ENCODE measurements at regions not wholly inside any gene's neighbourhood (a gene's known extent, or its start where the extent isn't known, plus 50 kb on each side); places are given as distances from the start of the nearest gene placed in this dataset.

- Histone ChIP-seq H3K36me3 (ENCODE audit: insufficient read depth, low read length) (no peaks in the 10 kb centered on the region), H3K9me3 (ENCODE audit: low read depth, low read length) (peaks cover 2% of the 10 kb centered on the region), H3K4me2 (ENCODE audit: insufficient read depth, low read length) (no peak overlapping the region), H3K27ac (ENCODE audit: low read depth, low read length) (no peak overlapping the region), H3K79me2 (ENCODE audit: insufficient read depth, low read length) (no peaks in the 10 kb centered on the region), H3K27me3 (ENCODE audit: insufficient read depth, low read length) (no peaks in the 10 kb centered on the region), H3K4me1 (ENCODE audit: insufficient read depth, low read length) (no peaks in the 10 kb centered on the region), H2AFZ (ENCODE audit: low read length) (no peak overlapping the region), H4K20me1 (ENCODE audit: insufficient read depth, low read length) (no peaks in the 10 kb centered on the region), H3K4me3 (ENCODE audit: insufficient read depth, low read length) (no peak overlapping the region)
- TF ChIP-seq CTCF (IDR thresholded peaks at IDR 0.05; ENCODE audit: extremely low read depth, low read depth, low read length): no peak
- no peak for DNase-seq (ENCODE audit: insufficient read length, low spot score, missing footprints)
These were observed 1178.4 kb upstream of the PCDH7 start for GRCh38 chr4:29541757-29542156.

- Histone ChIP-seq H3K27ac (ENCODE audit: low read depth, low read length) (no peak overlapping the region), H3K4me1 (ENCODE audit: insufficient read depth, low read length) (no peaks in the 10 kb centered on the region), H2AFZ (ENCODE audit: low read length) (no peak overlapping the region), H3K4me2 (ENCODE audit: insufficient read depth, low read length) (no peak overlapping the region), H3K27me3 (ENCODE audit: insufficient read depth, low read length) (no peaks in the 10 kb centered on the region), H3K79me2 (ENCODE audit: insufficient read depth, low read length) (no peaks in the 10 kb centered on the region), H3K36me3 (ENCODE audit: insufficient read depth, low read length) (no peaks in the 10 kb centered on the region), H3K4me3 (ENCODE audit: insufficient read depth, low read length) (no peak overlapping the region), H4K20me1 (ENCODE audit: insufficient read depth, low read length) (no peaks in the 10 kb centered on the region), H3K9me3 (ENCODE audit: low read depth, low read length) (no peaks in the 10 kb centered on the region)
- no peak for DNase-seq (ENCODE audit: insufficient read length, low spot score, missing footprints)
- no peak for TF ChIP-seq CTCF (IDR thresholded peaks at IDR 0.05; ENCODE audit: extremely low read depth, low read depth, low read length)
These were observed 1170.8 kb upstream of the PCDH7 start for GRCh38 chr4:29549342-29549741.

- no peak for TF ChIP-seq CTCF (IDR thresholded peaks at IDR 0.05; ENCODE audit: extremely low read depth, low read depth, low read length)
- no peak overlapping the region for H3K4me3 ChIP-seq (ENCODE audit: insufficient read depth, low read length)
- DNase-seq (ENCODE audit: insufficient read length, low spot score, missing footprints): no peak
- no peaks in the 10 kb centered on the region for H3K79me2 ChIP-seq (ENCODE audit: insufficient read depth, low read length)
- no peaks in the 10 kb centered on the region for H3K27me3 ChIP-seq (ENCODE audit: insufficient read depth, low read length)
- no peaks in the 10 kb centered on the region for H3K9me3 ChIP-seq (ENCODE audit: low read depth, low read length)
- H3K4me2 ChIP-seq (ENCODE audit: insufficient read depth, low read length): no peak overlapping the region
- H3K36me3 ChIP-seq (ENCODE audit: insufficient read depth, low read length): no peaks in the 10 kb centered on the region
- no peaks in the 10 kb centered on the region for H3K4me1 ChIP-seq (ENCODE audit: insufficient read depth, low read length)
- H4K20me1 ChIP-seq (ENCODE audit: insufficient read depth, low read length): no peaks in the 10 kb centered on the region
- no peak overlapping the region for H3K27ac ChIP-seq (ENCODE audit: low read depth, low read length)
- H2AFZ ChIP-seq (ENCODE audit: low read length): no peak overlapping the region
These were observed 1168.3 kb upstream of the PCDH7 start for GRCh38 chr4:29551821-29552220.

- Histone ChIP-seq H3K4me1 (ENCODE audit: insufficient read depth, low read length) (no peaks in the 10 kb centered on the region), H3K27ac (ENCODE audit: low read depth, low read length) (no peak overlapping the region), H3K9me3 (ENCODE audit: low read depth, low read length) (no peaks in the 10 kb centered on the region), H3K4me2 (ENCODE audit: insufficient read depth, low read length) (no peak overlapping the region), H4K20me1 (ENCODE audit: insufficient read depth, low read length) (no peaks in the 10 kb centered on the region), H3K4me3 (ENCODE audit: insufficient read depth, low read length) (no peak overlapping the region), H2AFZ (ENCODE audit: low read length) (no peak overlapping the region), H3K79me2 (ENCODE audit: insufficient read depth, low read length) (no peaks in the 10 kb centered on the region), H3K27me3 (ENCODE audit: insufficient read depth, low read length) (no peaks in the 10 kb centered on the region), H3K36me3 (ENCODE audit: insufficient read depth, low read length) (no peaks in the 10 kb centered on the region)
- TF ChIP-seq CTCF (IDR thresholded peaks at IDR 0.05; ENCODE audit: extremely low read depth, low read depth, low read length): no peak
- no peak for DNase-seq (ENCODE audit: insufficient read length, low spot score, missing footprints)
These were observed 1166.3 kb upstream of the PCDH7 start for GRCh38 chr4:29553846-29554245.
